K562 (cell line): ENCODE measurements at regions not wholly inside any gene's neighbourhood (a gene's known extent, or its start where the extent isn't known, plus 50 kb on each side); places are given as distances from the start of the nearest gene placed in this dataset.

Experiments used
- ATAC-seq: fragments of 200-7000 bp; cut with Tn5 transposase; 3 replicates; pipeline ENCODE4 v1.9.1; 2020; ENCODE audit warnings: moderate library complexity
- BruUV-seq: library from RNA; stranded (reverse); fragments of 400-500 nt; replicated peaks from 2 replicates; lab custom pipeline; 2021; lab: Mats Ljungman, UMichigan
- CTCF ChIA-PET: fragments of 300-600 bp; formaldehyde crosslinking; extraction: SDS; loops from one replicate; lab custom pipeline; 2021; ENCODE audit warnings: low intra/inter-chr PET ratio; lab: Yijun Ruan, JAX
- POLR2A ChIA-PET: fragments of 300-600, 350-650 bp; sonication (Branson Sonifier 250); formaldehyde crosslinking; extraction: SDS; loops from one replicate; lab custom pipeline; 2021; ENCODE audit warnings: antibody characterized with exemption, inconsistent platforms; lab: Yijun Ruan, JAX
- DNase-seq, 4 experiments: peaks; one replicate each; pipeline versions ENCODE4 v3.0.0 to v3.0.0-alpha.2; 2011 to 2018; ENCODE audit warnings: low spot score in 3 of 4, mixed read lengths in 3 of 4; ENCODE audit errors: extremely low read depth in 1 of 4
- FAIRE-seq: peaks from 2 replicates; lab custom pipeline; 2011; peaks lifted over from hg19 to GRCh38; lab: Jason Lieb, UNC
- H2AFZ ChIP-seq: 2 replicates; pipeline ENCODE4 v1.6.0; 2011; ENCODE audit warnings: low read depth, low read length, control low read depth, inconsistent platforms
- H3K27ac ChIP-seq: fragments of 200-600 bp; 3 replicates; pipeline ENCODE4 v1.8.0; 2011; ENCODE audit warnings: low read depth, mild to moderate bottlenecking, control low read depth, inconsistent platforms, low read length, moderate library complexity, mixed read lengths; ENCODE audit errors: extremely low read depth
- H3K27me3 ChIP-seq, 2 experiments: fragments of 300-600 bp in 1 of 2; 2 replicates in 1 of 2; 3 replicates in 1 of 2; pipeline versions ENCODE4 v1.6.0 to v1.8.0; 2011; ENCODE audit warnings: inconsistent platforms in 2 of 2, low read length in 2 of 2, mild to moderate bottlenecking in 1 of 2, mixed read lengths in 1 of 2, moderate library complexity in 1 of 2; ENCODE audit not compliant: control insufficient read depth in 2 of 2, insufficient read depth in 2 of 2
- H3K36me3 ChIP-seq: fragments of 300-600 bp; 3 replicates; pipeline ENCODE4 v1.8.0; 2011; ENCODE audit warnings: mild to moderate bottlenecking, low read length, inconsistent platforms; ENCODE audit not compliant: control insufficient read depth, insufficient read depth
- H3K4me1 ChIP-seq, 2 experiments: fragments of 200-600 bp in 1 of 2; replicated peaks in 1 of 2; 2 replicates in 1 of 2; 3 replicates in 1 of 2; pipeline versions ENCODE4 v1.5.1 to v1.8.0; 2011; ENCODE audit warnings: inconsistent platforms in 2 of 2, low read length in 2 of 2, mild to moderate bottlenecking in 1 of 2, mixed read lengths in 1 of 2, moderate library complexity in 1 of 2; ENCODE audit not compliant: control insufficient read depth in 2 of 2, insufficient read depth in 2 of 2
- H3K4me2 ChIP-seq: 2 replicates; pipeline ENCODE4 v1.6.1; 2011; ENCODE audit warnings: low read length, control low read depth, inconsistent platforms, mixed read lengths; ENCODE audit not compliant: insufficient read depth
- H3K4me3 ChIP-seq: fragments of 200-600 bp; sonication (generic), shearing (Covaris generic); 2 replicates; pipeline ENCODE4 v1.5.1; 2016; ENCODE audit warnings: control low read depth, inconsistent platforms
- H3K79me2 ChIP-seq: fragments of 200-600 bp; 3 replicates; pipeline ENCODE4 v1.8.0; 2011; ENCODE audit warnings: low read length, inconsistent platforms; ENCODE audit not compliant: control insufficient read depth, insufficient read depth
- H3K9ac ChIP-seq, 2 experiments: 2 replicates each; pipeline versions ENCODE4 v1.6.0 to v1.6.1; 2011; ENCODE audit warnings: low read depth in 2 of 2, low read length in 2 of 2, control low read depth in 1 of 2, inconsistent platforms in 1 of 2, mild to moderate bottlenecking in 1 of 2, mixed read lengths in 1 of 2; ENCODE audit not compliant: insufficient read depth in 1 of 2
- H3K9me1 ChIP-seq: one replicate; pipeline ENCODE4 v1.6.0; 2011; ENCODE audit warnings: inconsistent platforms, mild to moderate bottlenecking, low read length, moderate library complexity; ENCODE audit not compliant: control insufficient read depth, insufficient read depth
- H3K9me3 ChIP-seq: replicated peaks from 2 replicates; pipeline ENCODE4 v1.5.1; 2011; ENCODE audit warnings: low read depth, low read length, inconsistent platforms; ENCODE audit not compliant: control insufficient read depth, insufficient read depth
- H4K20me1 ChIP-seq: replicated peaks from 2 replicates; pipeline ENCODE4 v1.6.1; 2011; ENCODE audit warnings: low read length, inconsistent platforms, mixed read lengths; ENCODE audit not compliant: control insufficient read depth, insufficient read depth
- GABPB2 ChIP-seq: fragments of 250-450 bp; sonication (Bioruptor Pico); conservative IDR thresholded peaks from 2 replicates; pipeline ENCODE4 v1.5.1; 2021; ENCODE audit warnings: mild to moderate bottlenecking
- HDAC3 ChIP-seq: fragments of 450-650 bp; IDR thresholded peaks from 2 replicates; pipeline ENCODE4 v1.6.1; 2018; ENCODE audit warnings: borderline replicate concordance, mild to moderate bottlenecking, moderate library complexity; ENCODE audit not compliant: partially characterized antibody
- HIVEP1 ChIP-seq: fragments of 250-450 bp; sonication (Bioruptor Pico); IDR thresholded peaks from 2 replicates; pipeline ENCODE4 v1.4.0; 2020; ENCODE audit warnings: mild to moderate bottlenecking
- KLF13 ChIP-seq: fragments of 450-650 bp; IDR thresholded peaks from 2 replicates; pipeline ENCODE4 v1.6.1; 2016; ENCODE audit warnings: missing genetic modification characterization, low read depth, mild to moderate bottlenecking, missing compliant biosample characterization, moderate library complexity, borderline replicate concordance
- NFATC3 ChIP-seq: fragments of 450-650 bp; IDR thresholded peaks from 2 replicates; pipeline ENCODE4 v1.6.1; 2017; ENCODE audit warnings: mild to moderate bottlenecking
- NFIC ChIP-seq: fragments of 450-650 bp; IDR thresholded peaks from 2 replicates; pipeline ENCODE4 v1.6.1; 2017; ENCODE audit warnings: mild to moderate bottlenecking, inconsistent platforms
- U2AF1 ChIP-seq: fragments of 200-400 bp; formaldehyde crosslinking; optimal IDR thresholded peaks from 2 replicates; pipeline ENCODE3; 2017; ENCODE audit warnings: mild to moderate bottlenecking, low read depth, low read length, moderate library complexity
- WGBS: fragments of 100-300 bp; shearing (Covaris generic); methylation state at CpG from one replicate; pipeline ENCODE4 v1.1.6; 2016; ENCODE audit warnings: low coverage, mixed read lengths; ENCODE audit not compliant: insufficient coverage; ENCODE audit errors: missing lambda C conversion rate; 5-methylcytosine and 5-hydroxymethylcytosine counted together
- in situ Hi-C: fragments of 300-500 bp; cut with MboI; formaldehyde crosslinking; loops from 4 replicates; pipeline ENCODE4 v1.15.0; 2018; ENCODE audit warnings: inconsistent platforms, mixed read lengths
- intact Hi-C: fragments of 100-400 bp; cut with micrococcal nuclease; formaldehyde crosslinking; loops from 2 replicates; pipeline ENCODE4 v1.14.2; 2022

GRCh38 chr5:4877579-4877978, 262.6 kb upstream of the ADAMTS16 start:
- BruUV-seq = no TSS peak
- ATAC-seq = no peak
- H3K9ac ChIP-seq = no peak overlapping the region
- peaks cover 3 to 16% of the 10 kb centered on the region in 2 experiments; a peak in 3 of 5 replicates for H3K27me3 ChIP-seq
- H3K9me3 ChIP-seq = no peaks in the 10 kb centered on the region
- H3K27ac ChIP-seq = no peak overlapping the region
- no peak overlapping the region for H3K4me3 ChIP-seq
- ChIA-PET CTCF (no interaction called here), POLR2A (no interaction called here)
- no peak for DNase-seq
- H4K20me1 ChIP-seq = 0 out of 2 replicates have a peak, but pooled peaks cover 3% of the 10 kb centered on the region
- H3K4me2 ChIP-seq = no peak overlapping the region
- no peaks in the 10 kb centered on the region for H3K9me1 ChIP-seq
- no peak for TF ChIP-seq NFATC3
- TF ChIP-seq U2AF1 = no peak
- TF ChIP-seq NFIC = no peak
- no peak for TF ChIP-seq KLF13 (tag)
- TF ChIP-seq, all 486 proteins: peak for 0
- in situ Hi-C loops (loop anchor here (25.0 kb wide), 1 partner anchor 535 kb away; the partner anchor contains the start of gene ICE1), intact Hi-C loops (loop anchor here (5.0 kb wide), 1 partner anchor 265 kb away; the partner anchor contains the start of gene ADAMTS16)
- no peaks in the 10 kb centered on the region for H3K36me3 ChIP-seq
- H3K4me1 ChIP-seq = peaks cover 0 to 3% of the 10 kb centered on the region in 2 experiments; a peak in 1 of 5 replicates
- no peak overlapping the region for H2AFZ ChIP-seq
- H3K79me2 ChIP-seq = no peaks in the 10 kb centered on the region
- FAIRE-seq = no peak
- 0% methylated on average over 6 of the region's 6 CpGs for WGBS

GRCh38 chr5:4879075-4879474, 261.1 kb upstream of the ADAMTS16 start:
- Histone ChIP-seq H3K4me1 (peaks cover 0 to 3% of the 10 kb centered on the region in 2 experiments; a peak in 1 of 5 replicates), H3K4me2 (no peak overlapping the region), H2AFZ (no peak overlapping the region), H3K27me3 (peaks cover 0 to 11% of the 10 kb centered on the region in 2 experiments; a peak in 2 of 5 replicates), H3K4me3 (no peak overlapping the region), H3K9me3 (no peaks in the 10 kb centered on the region), H4K20me1 (0 out of 2 replicates have a peak, but pooled peaks cover 3% of the 10 kb centered on the region), H3K36me3 (no peaks in the 10 kb centered on the region), H3K9ac (no peak overlapping the region), H3K27ac (no peak overlapping the region), H3K9me1 (no peaks in the 10 kb centered on the region), H3K79me2 (no peaks in the 10 kb centered on the region)
- ATAC-seq = no peak; the same call in 2 of the 3 replicates
- POLR2A ChIA-PET = interaction anchor here (1.2 kb wide), 1 partner anchor 964 kb away, joined by 3 read pairs; no protein-coding TSS in a partner anchor
- TF ChIP-seq HIVEP1 = no peak
- TF ChIP-seq GABPB2 (CRISPR knock-in tag) = no peak
- TF ChIP-seq HDAC3 = no peak
- intact Hi-C loops = loop anchor here (1.0 to 5.0 kb wide), 3 partner anchors 64 to 540 kb away; partner anchors contain the start of gene ADAMTS16
- in situ Hi-C loops = loop anchor here (25.0 kb wide), 1 partner anchor 533 kb away; the partner anchor contains the start of gene ICE1
- no TSS peak for BruUV-seq
- FAIRE-seq = no peak
- CTCF ChIA-PET = interaction anchor here (0.7 kb wide), 2 partner anchors 15 to 540 kb away, joined by 3 to 6 read pairs; no protein-coding TSS in a partner anchor
- 4% methylated on average over 10 of the region's 10 CpGs for WGBS
- no peak for DNase-seq
